Neural cell (in vitro differentiated cells): ENCODE measurements at regions not wholly inside any gene's neighbourhood (a gene's known extent, or its start where the extent isn't known, plus 50 kb on each side); places are given as distances from the start of the nearest gene placed in this dataset.

Experiments
- H2AFZ ChIP-seq: fragments of 200-600, 300-800 bp; sonication (generic), shearing (Covaris generic); 2 replicates; pipeline ENCODE4 v1.6.0; 2014; ENCODE audit warnings: low read depth, mild to moderate bottlenecking, antibody characterized with exemption, low read length, moderate library complexity
- H3F3A ChIP-seq: fragments of 200-600 bp; shearing (Covaris generic); 2 replicates; pipeline ENCODE4 v1.6.1; 2016; ENCODE audit warnings: mild to moderate bottlenecking, moderate library complexity, mixed read lengths, antibody characterized with exemption, low read length; ENCODE audit not compliant: insufficient read depth, poor library complexity, severe bottlenecking
- H3K27ac ChIP-seq: fragments of 200-600, 300-800 bp; sonication (generic), shearing (Covaris generic); 2 replicates; pipeline ENCODE4 v1.5.1; 2014; ENCODE audit warnings: mild to moderate bottlenecking, low read length, moderate library complexity
- H3K27me3 ChIP-seq: fragments of 300-800, 200-600 bp; sonication (generic), shearing (Covaris generic); 2 replicates; pipeline ENCODE4 v1.6.0; 2014; ENCODE audit warnings: mild to moderate bottlenecking, low read depth, low read length, moderate library complexity; ENCODE audit not compliant: insufficient read depth
- H3K36me3 ChIP-seq: fragments of 300-800, 200-600 bp; sonication (generic), shearing (Covaris generic); 2 replicates; pipeline ENCODE4 v1.5.1; 2014; ENCODE audit warnings: mild to moderate bottlenecking, antibody characterized with exemption, low read length, moderate library complexity; ENCODE audit not compliant: insufficient read depth
- H3K4me2 ChIP-seq: fragments of 300-800, 200-600 bp; sonication (generic), shearing (Covaris generic); 2 replicates; pipeline ENCODE4 v1.6.0; 2014; ENCODE audit warnings: mild to moderate bottlenecking, low read length
- H3K4me3 ChIP-seq: fragments of 300-800, 200-600 bp; sonication (generic), shearing (Covaris generic); 2 replicates; pipeline ENCODE4 v1.5.1; 2014; ENCODE audit warnings: mild to moderate bottlenecking, low read length, moderate library complexity
- H3K79me2 ChIP-seq: fragments of 200-600 bp; shearing (Covaris generic); replicated peaks from 2 replicates; pipeline ENCODE4 v1.6.0; 2014; ENCODE audit warnings: mild to moderate bottlenecking, low read length, moderate library complexity; ENCODE audit not compliant: insufficient read depth
- H3K9ac ChIP-seq: fragments of 300-800, 200-600 bp; sonication (generic), shearing (Covaris generic); 2 replicates; pipeline ENCODE4 v1.6.1; 2016; ENCODE audit warnings: mild to moderate bottlenecking, low read length, mixed read lengths
- H3K9me2 ChIP-seq: fragments of 200-600 bp; shearing (Covaris generic); 2 replicates; pipeline ENCODE4 v1.6.1; 2016; ENCODE audit warnings: mild to moderate bottlenecking, low read length, mixed read lengths; ENCODE audit not compliant: insufficient read depth
- H3K9me3 ChIP-seq: fragments of 200-600, 300-800 bp; sonication (generic), shearing (Covaris generic); 2 replicates; pipeline ENCODE4 v1.6.1; 2016; ENCODE audit warnings: mild to moderate bottlenecking, mixed run types, low read length, moderate library complexity, mixed read lengths
- H4K20me1 ChIP-seq: fragments of 200-600 bp; shearing (Covaris generic); 2 replicates; pipeline ENCODE4 v1.6.1; 2016; ENCODE audit warnings: mild to moderate bottlenecking, mixed run types; ENCODE audit not compliant: insufficient read depth
- EP300 ChIP-seq: fragments of 450-650 bp; conservative IDR thresholded peaks from 2 replicates; pipeline ENCODE4 v1.6.1; 2014; ENCODE audit warnings: antibody characterized with exemption, mild to moderate bottlenecking, moderate library complexity; ENCODE audit not compliant: poor library complexity, severe bottlenecking
- EZH2 ChIP-seq: fragments of 200-600, 300-800 bp; shearing (Covaris generic), sonication (generic); IDR thresholded peaks from 2 replicates; pipeline ENCODE4 v1.6.1; 2014; ENCODE audit warnings: antibody characterized with exemption, low read length, borderline replicate concordance, mild to moderate bottlenecking; ENCODE audit not compliant: insufficient read depth, poor library complexity, severe bottlenecking
- MXI1 ChIP-seq: fragments of 450-650 bp; conservative IDR thresholded peaks from 2 replicates; pipeline ENCODE4 v1.6.1; 2014; ENCODE audit warnings: antibody characterized with exemption, mild to moderate bottlenecking; ENCODE audit not compliant: poor library complexity, severe bottlenecking
- POLR2AphosphoS5 ChIP-seq: IDR thresholded peaks from 2 replicates; pipeline ENCODE4 v1.6.1; 2012
- RAD21 ChIP-seq: fragments of 450-650 bp; conservative IDR thresholded peaks from 2 replicates; pipeline ENCODE4 v1.6.1; 2014; ENCODE audit warnings: antibody characterized with exemption, mild to moderate bottlenecking, moderate library complexity
- SMC3 ChIP-seq: fragments of 450-650 bp; conservative IDR thresholded peaks from 2 replicates; pipeline ENCODE4 v1.6.1; 2014; ENCODE audit warnings: antibody characterized with exemption, mild to moderate bottlenecking, moderate library complexity; ENCODE audit not compliant: poor library complexity
- TAF1 ChIP-seq: IDR thresholded peaks from 2 replicates; pipeline ENCODE4 v1.6.1; 2012; ENCODE audit warnings: low read depth
- TF ChIP-seq, protein P1 (sequence below): IDR thresholded peaks from 2 replicates; pipeline ENCODE4 v1.6.1; 2012; ENCODE audit warnings: borderline replicate concordance
- TF ChIP-seq, protein P2 (sequence below): fragments of 450-650 bp; IDR thresholded peaks from 2 replicates; pipeline ENCODE4 v1.5.1; 2014; ENCODE audit warnings: antibody characterized with exemption, mild to moderate bottlenecking, moderate library complexity; ENCODE audit not compliant: poor library complexity, severe bottlenecking

DNA sequence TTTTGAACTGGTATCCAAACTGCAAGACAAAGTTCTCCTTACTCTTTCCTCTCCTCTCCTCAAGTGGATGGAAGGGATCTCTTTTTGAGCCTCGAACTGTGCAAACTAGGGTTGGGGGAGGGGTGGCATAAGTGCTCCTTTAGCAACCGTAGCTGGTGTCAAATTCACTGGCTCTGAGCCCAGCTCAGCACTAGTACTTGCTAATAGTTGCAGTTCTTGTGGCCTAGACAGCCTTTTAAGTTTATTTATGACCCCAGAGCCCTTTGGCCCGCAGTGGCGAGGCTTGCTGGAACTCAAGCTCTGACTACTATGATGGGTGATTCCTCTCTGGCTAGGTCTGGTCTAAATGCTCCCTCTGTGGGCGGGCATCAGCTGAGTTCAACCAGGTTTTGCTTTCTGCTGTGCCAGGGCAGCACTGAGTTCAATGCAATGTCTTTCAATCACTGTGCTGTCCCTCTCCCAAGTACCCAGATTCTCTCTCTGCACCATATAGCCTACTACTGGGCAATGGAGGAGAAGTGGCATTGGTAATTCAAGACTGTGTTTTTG, 528.4 kb upstream of the SYT4 start:
- Histone ChIP-seq H2AFZ (no peak overlapping the region), H3F3A (no peaks in the 10 kb centered on the region), H3K4me2 (no peak overlapping the region), H3K9me3 (no peaks in the 10 kb centered on the region), H3K4me3 (no peak overlapping the region), H4K20me1 (no peaks in the 10 kb centered on the region), H3K79me2 (no peaks in the 10 kb centered on the region), H3K27me3 (no peaks in the 10 kb centered on the region), H3K27ac (no peak overlapping the region), H3K9me2 (no peaks in the 10 kb centered on the region), H3K36me3 (no peaks in the 10 kb centered on the region), H3K9ac (no peak overlapping the region)
- TF ChIP-seq RAD21 (no peak), MXI1 (no peak), POLR2AphosphoS5 (no peak), SMC3 (no peak), EZH2 (no peak), TAF1 (no peak), EP300 (no peak)
- TF ChIP-seq, protein P1, sequence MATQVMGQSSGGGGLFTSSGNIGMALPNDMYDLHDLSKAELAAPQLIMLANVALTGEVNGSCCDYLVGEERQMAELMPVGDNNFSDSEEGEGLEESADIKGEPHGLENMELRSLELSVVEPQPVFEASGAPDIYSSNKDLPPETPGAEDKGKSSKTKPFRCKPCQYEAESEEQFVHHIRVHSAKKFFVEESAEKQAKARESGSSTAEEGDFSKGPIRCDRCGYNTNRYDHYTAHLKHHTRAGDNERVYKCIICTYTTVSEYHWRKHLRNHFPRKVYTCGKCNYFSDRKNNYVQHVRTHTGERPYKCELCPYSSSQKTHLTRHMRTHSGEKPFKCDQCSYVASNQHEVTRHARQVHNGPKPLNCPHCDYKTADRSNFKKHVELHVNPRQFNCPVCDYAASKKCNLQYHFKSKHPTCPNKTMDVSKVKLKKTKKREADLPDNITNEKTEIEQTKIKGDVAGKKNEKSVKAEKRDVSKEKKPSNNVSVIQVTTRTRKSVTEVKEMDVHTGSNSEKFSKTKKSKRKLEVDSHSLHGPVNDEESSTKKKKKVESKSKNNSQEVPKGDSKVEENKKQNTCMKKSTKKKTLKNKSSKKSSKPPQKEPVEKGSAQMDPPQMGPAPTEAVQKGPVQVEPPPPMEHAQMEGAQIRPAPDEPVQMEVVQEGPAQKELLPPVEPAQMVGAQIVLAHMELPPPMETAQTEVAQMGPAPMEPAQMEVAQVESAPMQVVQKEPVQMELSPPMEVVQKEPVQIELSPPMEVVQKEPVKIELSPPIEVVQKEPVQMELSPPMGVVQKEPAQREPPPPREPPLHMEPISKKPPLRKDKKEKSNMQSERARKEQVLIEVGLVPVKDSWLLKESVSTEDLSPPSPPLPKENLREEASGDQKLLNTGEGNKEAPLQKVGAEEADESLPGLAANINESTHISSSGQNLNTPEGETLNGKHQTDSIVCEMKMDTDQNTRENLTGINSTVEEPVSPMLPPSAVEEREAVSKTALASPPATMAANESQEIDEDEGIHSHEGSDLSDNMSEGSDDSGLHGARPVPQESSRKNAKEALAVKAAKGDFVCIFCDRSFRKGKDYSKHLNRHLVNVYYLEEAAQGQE, result no peak
- TF ChIP-seq, protein P2, sequence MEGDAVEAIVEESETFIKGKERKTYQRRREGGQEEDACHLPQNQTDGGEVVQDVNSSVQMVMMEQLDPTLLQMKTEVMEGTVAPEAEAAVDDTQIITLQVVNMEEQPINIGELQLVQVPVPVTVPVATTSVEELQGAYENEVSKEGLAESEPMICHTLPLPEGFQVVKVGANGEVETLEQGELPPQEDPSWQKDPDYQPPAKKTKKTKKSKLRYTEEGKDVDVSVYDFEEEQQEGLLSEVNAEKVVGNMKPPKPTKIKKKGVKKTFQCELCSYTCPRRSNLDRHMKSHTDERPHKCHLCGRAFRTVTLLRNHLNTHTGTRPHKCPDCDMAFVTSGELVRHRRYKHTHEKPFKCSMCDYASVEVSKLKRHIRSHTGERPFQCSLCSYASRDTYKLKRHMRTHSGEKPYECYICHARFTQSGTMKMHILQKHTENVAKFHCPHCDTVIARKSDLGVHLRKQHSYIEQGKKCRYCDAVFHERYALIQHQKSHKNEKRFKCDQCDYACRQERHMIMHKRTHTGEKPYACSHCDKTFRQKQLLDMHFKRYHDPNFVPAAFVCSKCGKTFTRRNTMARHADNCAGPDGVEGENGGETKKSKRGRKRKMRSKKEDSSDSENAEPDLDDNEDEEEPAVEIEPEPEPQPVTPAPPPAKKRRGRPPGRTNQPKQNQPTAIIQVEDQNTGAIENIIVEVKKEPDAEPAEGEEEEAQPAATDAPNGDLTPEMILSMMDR, result no peak

DNA sequence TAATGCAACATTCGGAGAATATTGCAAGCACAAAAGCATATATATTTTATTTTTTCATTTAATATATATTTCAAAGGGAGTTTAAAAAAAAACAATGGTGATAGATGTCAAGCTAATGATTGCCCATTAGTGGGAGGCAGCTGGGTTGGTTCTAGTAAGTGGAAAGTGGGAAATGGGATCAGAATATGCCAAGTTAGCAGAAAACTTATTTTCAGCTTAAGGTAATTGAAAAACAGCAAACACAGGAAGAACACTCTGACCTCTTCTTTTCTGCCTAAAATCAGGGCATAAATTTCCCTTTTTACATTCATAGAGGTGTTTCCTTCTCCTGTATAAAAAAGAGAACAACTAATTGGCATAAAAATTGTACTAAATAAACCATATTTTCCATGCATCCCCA, 535.3 kb upstream of the SYT4 start:
- Histone ChIP-seq H3K9me3 (no peaks in the 10 kb centered on the region), H2AFZ (no peak overlapping the region)

DNA sequence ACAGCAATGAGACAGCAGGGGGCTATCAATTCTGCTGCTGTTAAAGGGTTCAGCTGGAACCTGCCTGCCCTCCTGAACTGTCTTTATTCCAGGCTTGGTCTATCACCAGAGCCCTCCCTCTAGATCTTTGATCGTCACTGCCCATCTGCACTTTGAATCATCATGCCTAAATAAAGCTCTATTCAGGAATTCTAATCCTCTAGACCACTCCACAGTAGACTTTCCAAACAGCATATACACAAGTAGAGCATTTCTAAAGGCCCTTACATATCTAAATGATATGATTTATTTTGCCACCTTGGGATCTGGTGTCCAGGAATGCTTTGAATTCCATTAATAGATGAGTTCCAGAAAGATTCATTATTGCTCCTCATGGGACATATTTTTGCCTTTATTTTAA, 542.1 kb upstream of the SYT4 start:
- Histone ChIP-seq H2AFZ (no peak overlapping the region), H3K27ac (no peak overlapping the region), H3K4me2 (no peak overlapping the region), H3K27me3 (no peaks in the 10 kb centered on the region), H3K4me3 (no peak overlapping the region), H3F3A (no peaks in the 10 kb centered on the region), H3K9ac (no peak overlapping the region), H3K9me2 (no peaks in the 10 kb centered on the region), H3K9me3 (no peaks in the 10 kb centered on the region), H4K20me1 (no peaks in the 10 kb centered on the region), H3K79me2 (no peaks in the 10 kb centered on the region), H3K36me3 (no peaks in the 10 kb centered on the region)
- TF ChIP-seq, protein P2, result no peak
- no peak for TF ChIP-seq MXI1

More for the DNA sequence above, 535.3 kb upstream of the SYT4 start:
- no peak for TF ChIP-seq TAF1
- TF ChIP-seq RAD21, result no peak
- H3K4me2 ChIP-seq, result no peak overlapping the region
- H3F3A ChIP-seq, result no peaks in the 10 kb centered on the region
- no peaks in the 10 kb centered on the region for H3K9me2 ChIP-seq
- H3K4me3 ChIP-seq, result no peak overlapping the region
- no peaks in the 10 kb centered on the region for H3K36me3 ChIP-seq
- H3K79me2 ChIP-seq, result no peaks in the 10 kb centered on the region
- H3K9ac ChIP-seq, result no peak overlapping the region
- H3K27ac ChIP-seq, result no peak overlapping the region
- no peaks in the 10 kb centered on the region for H4K20me1 ChIP-seq
- H3K27me3 ChIP-seq, result no peaks in the 10 kb centered on the region
